ENCODE measurements at regions not wholly inside any gene's neighbourhood (a gene's known extent, or its start where the extent isn't known, plus 50 kb on each side); places are given as distances from the start of the nearest gene placed in this dataset.

DNA sequence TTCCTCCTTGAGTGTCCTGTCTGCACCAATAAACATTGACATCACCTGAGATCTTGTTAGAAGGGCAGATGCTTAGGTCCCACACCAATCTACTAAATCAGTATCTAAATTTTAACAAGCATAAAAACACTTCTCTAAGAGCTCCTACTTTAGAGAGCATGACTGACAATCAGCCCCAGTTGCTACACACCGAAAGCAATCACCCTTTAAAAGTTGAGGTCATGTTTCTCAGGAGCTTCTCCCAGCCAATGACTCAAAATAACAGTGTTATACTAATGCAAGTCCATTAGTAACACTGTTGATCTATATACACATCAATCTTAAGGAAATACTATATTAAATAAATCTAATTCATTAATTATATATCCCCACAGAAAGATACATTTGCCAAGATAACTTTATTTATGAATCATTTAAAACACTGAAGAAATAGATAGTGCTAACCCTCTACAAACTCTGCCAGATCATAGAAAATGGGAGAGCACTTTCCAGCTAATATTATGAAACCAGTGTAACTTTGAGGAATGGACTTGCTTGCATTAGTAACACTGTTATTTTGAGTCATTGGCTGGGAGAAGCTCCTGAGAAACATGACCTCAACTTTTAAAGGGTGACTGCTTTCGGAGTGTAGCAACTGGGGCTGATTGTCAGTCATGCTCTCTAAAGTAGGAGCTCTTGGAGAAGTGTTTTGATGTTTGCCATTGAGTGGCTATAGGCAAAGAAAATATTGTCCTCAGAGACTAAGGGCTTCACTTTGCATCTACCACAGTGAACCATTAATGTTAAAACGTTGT lies 109.8 kb upstream of the HDX start:
- H3K23me2 ChIP-seq (ENCODE audit: low read depth, low read length) = no peaks in the 10 kb centered on the region
- no peaks in the 10 kb centered on the region for H4K20me1 ChIP-seq (replicated peaks in 1 of 2; ENCODE audit: control insufficient read depth in 1 of 2, insufficient read depth in 2 of 2, low read length in 2 of 2)
- H3K9me3 ChIP-seq (ENCODE audit: insufficient read depth in 2 of 2, low read depth in 1 of 2, low read length in 1 of 2) = no peaks in the 10 kb centered on the region
- H2BK120ac ChIP-seq (replicated peaks; ENCODE audit: low read depth, low read length) = no peak overlapping the region
- no peaks in the 10 kb centered on the region for H3K4me1 ChIP-seq (replicated peaks in 1 of 4; ENCODE audit: control insufficient read depth in 3 of 4, insufficient read depth in 4 of 4, low read length in 3 of 4)
- no peak overlapping the region for H2BK5ac ChIP-seq (ENCODE audit: low read depth, low read length)
- H3K79me2 ChIP-seq (ENCODE audit: control insufficient read depth in 1 of 2, insufficient read depth in 2 of 2, low read length in 2 of 2) = no peaks in the 10 kb centered on the region
- ChIA-PET POLR2A (ENCODE audit: partially characterized antibody) (no interaction called here), CTCF (ENCODE audit: partially characterized antibody) (no interaction called here)
- no peak overlapping the region for H3K56ac ChIP-seq (replicated peaks; ENCODE audit: insufficient read length, low read depth, low read length)
- TF ChIP-seq, protein P1, sequence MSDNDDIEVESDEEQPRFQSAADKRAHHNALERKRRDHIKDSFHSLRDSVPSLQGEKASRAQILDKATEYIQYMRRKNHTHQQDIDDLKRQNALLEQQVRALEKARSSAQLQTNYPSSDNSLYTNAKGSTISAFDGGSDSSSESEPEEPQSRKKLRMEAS (IDR thresholded peaks at IDR 0.05) = no peak
- TF ChIP-seq CHD2 (IDR thresholded peaks at IDR 0.05; ENCODE audit: low read length) (no peak), POLR2A (IDR thresholded peaks at IDR 0.05; ENCODE audit: control extremely low read depth in 1 of 2, low read depth in 2 of 2, low read length in 2 of 2) (no peak), GABPA (IDR thresholded peaks at IDR 0.05; ENCODE audit: borderline replicate concordance, insufficient read depth, low read length) (no peak), SIN3A (conservative IDR thresholded peaks at IDR 0.05 in 1 of 2, IDR thresholded peaks at IDR 0.05 in 1 of 2; ENCODE audit: low read depth in 1 of 2, low read length in 2 of 2) (no peak), CTBP2 (IDR thresholded peaks at IDR 0.05; ENCODE audit: borderline replicate concordance, insufficient read depth, insufficient read length, low read length) (no peak), POLR2AphosphoS5 (IDR thresholded peaks at IDR 0.05; ENCODE audit: low read depth, low read length) (no peak), CBX5 (IDR thresholded peaks at IDR 0.05; ENCODE audit: low read depth, low read length) (no peak), SIX5 (IDR thresholded peaks at IDR 0.05; ENCODE audit: low read depth, low read length) (no peak)
- TF ChIP-seq, protein P2, sequence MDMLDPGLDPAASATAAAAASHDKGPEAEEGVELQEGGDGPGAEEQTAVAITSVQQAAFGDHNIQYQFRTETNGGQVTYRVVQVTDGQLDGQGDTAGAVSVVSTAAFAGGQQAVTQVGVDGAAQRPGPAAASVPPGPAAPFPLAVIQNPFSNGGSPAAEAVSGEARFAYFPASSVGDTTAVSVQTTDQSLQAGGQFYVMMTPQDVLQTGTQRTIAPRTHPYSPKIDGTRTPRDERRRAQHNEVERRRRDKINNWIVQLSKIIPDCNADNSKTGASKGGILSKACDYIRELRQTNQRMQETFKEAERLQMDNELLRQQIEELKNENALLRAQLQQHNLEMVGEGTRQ (IDR thresholded peaks at IDR 0.05; ENCODE audit: low read length) = no peak
- TF ChIP-seq, protein P3, sequence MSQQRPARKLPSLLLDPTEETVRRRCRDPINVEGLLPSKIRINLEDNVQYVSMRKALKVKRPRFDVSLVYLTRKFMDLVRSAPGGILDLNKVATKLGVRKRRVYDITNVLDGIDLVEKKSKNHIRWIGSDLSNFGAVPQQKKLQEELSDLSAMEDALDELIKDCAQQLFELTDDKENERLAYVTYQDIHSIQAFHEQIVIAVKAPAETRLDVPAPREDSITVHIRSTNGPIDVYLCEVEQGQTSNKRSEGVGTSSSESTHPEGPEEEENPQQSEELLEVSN (IDR thresholded peaks at IDR 0.05) = no peak
- no peak overlapping the region for H3K4me2 ChIP-seq (ENCODE audit: insufficient read depth in 1 of 2, low read depth in 2 of 2, low read length in 2 of 2)
- H2BK12ac ChIP-seq (ENCODE audit: low read depth, low read length) = no peak overlapping the region
- H3K4ac ChIP-seq (replicated peaks; ENCODE audit: insufficient read length, low read depth, low read length) = no peak overlapping the region
- H2AK5ac ChIP-seq (ENCODE audit: low read depth, low read length) = no peak overlapping the region
- H3K79me1 ChIP-seq (ENCODE audit: low read depth, low read length) = no peaks in the 10 kb centered on the region
- no peaks in the 10 kb centered on the region for H3K27me3 ChIP-seq (replicated peaks in 1 of 4; ENCODE audit: control insufficient read depth in 3 of 4, extremely low read depth in 1 of 4, insufficient read depth in 3 of 4, low read length in 3 of 4)
- no peak overlapping the region for H3K9ac ChIP-seq (replicated peaks in 1 of 4; ENCODE audit: extremely low read depth in 1 of 4, low read depth in 3 of 4, low read length in 3 of 4)
- no peak overlapping the region for H3K14ac ChIP-seq (ENCODE audit: insufficient read length)
- no peak overlapping the region for H3K27ac ChIP-seq (ENCODE audit: low read depth, low read length)
- FAIRE-seq = no peak
- no peak overlapping the region for H3K4me3 ChIP-seq (ENCODE audit: extremely low read depth in 1 of 4, insufficient read depth in 2 of 4, low read depth in 3 of 4, low read length in 4 of 4)
- no peak overlapping the region for H4K5ac ChIP-seq (ENCODE audit: insufficient read length, low read depth, low read length)
- no peak overlapping the region for H2BK20ac ChIP-seq (ENCODE audit: low read length)
- H2BK15ac ChIP-seq (ENCODE audit: low read length) = no peak overlapping the region
- DNase-seq (ENCODE audit: low read depth in 1 of 2, low spot score in 2 of 2) = no peak
- H3K23ac ChIP-seq (ENCODE audit: insufficient read length) = no peak overlapping the region
- H4K8ac ChIP-seq (ENCODE audit: extremely low read depth, insufficient read depth, low read length) = no peak overlapping the region
- H3K36me3 ChIP-seq (ENCODE audit: control insufficient read depth in 2 of 4, insufficient read depth in 4 of 4, low read length in 3 of 4) = no peaks in the 10 kb centered on the region
- WGBS, 2 experiments (ENCODE audit: extremely low coverage in 1 of 2, insufficient coverage in 1 of 2, insufficient read length in 1 of 2, insufficient replicate concordance in 2 of 2, low coverage in 1 of 2, low lambda C conversion rate in 2 of 2, missing lambda C conversion rate in 1 of 2) = 91% methylated on average over 3 of the region's 3 CpGs; no CpG with 5 or more reads in 1 of the 2 experiments
- no peak overlapping the region for H4K91ac ChIP-seq (replicated peaks; ENCODE audit: insufficient read length, low read length)
- H2AFZ ChIP-seq (ENCODE audit: low read length) = no peak overlapping the region
- no peak overlapping the region for H3K18ac ChIP-seq (ENCODE audit: extremely low read depth, low read length)

All from H1 (cell line).